Neural cell (in vitro differentiated cells): ENCODE measurements at regions not wholly inside any gene's neighbourhood (a gene's known extent, or its start where the extent isn't known, plus 50 kb on each side); places are given as distances from the start of the nearest gene placed in this dataset.

Source experiments
- MXI1 ChIP-seq: fragments of 450-650 bp; conservative IDR thresholded peaks from 2 replicates; pipeline ENCODE4 v1.6.1; 2014; ENCODE audit warnings: antibody characterized with exemption, mild to moderate bottlenecking; ENCODE audit not compliant: poor library complexity, severe bottlenecking
- POLR2AphosphoS5 ChIP-seq: IDR thresholded peaks from 2 replicates; pipeline ENCODE4 v1.6.1; 2012
- TF ChIP-seq, protein P1 (sequence below): fragments of 450-650 bp; IDR thresholded peaks from 2 replicates; pipeline ENCODE4 v1.5.1; 2014; ENCODE audit warnings: antibody characterized with exemption, mild to moderate bottlenecking, moderate library complexity; ENCODE audit not compliant: poor library complexity, severe bottlenecking

DNA sequence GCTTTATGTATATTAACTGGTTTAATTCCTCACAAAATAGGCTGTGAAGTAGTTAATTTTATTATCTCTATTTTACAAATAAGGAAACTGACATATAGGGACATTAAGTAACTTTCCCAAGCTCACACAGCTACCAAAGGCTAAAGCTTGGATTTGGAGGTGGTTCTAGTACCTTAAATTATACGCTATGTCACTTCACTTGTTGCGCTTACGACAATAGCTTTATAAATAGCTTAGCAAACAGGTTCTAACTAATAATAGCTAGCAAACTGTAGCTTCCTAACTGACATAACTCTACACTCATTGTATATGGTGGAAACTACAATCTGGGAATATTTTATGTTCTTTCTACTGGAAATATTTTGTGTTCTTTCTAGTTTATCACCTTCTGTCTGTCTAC is 666.4 kb upstream of the CPEB2 start:
- TF ChIP-seq MXI1: no peak
- TF ChIP-seq, protein P1, sequence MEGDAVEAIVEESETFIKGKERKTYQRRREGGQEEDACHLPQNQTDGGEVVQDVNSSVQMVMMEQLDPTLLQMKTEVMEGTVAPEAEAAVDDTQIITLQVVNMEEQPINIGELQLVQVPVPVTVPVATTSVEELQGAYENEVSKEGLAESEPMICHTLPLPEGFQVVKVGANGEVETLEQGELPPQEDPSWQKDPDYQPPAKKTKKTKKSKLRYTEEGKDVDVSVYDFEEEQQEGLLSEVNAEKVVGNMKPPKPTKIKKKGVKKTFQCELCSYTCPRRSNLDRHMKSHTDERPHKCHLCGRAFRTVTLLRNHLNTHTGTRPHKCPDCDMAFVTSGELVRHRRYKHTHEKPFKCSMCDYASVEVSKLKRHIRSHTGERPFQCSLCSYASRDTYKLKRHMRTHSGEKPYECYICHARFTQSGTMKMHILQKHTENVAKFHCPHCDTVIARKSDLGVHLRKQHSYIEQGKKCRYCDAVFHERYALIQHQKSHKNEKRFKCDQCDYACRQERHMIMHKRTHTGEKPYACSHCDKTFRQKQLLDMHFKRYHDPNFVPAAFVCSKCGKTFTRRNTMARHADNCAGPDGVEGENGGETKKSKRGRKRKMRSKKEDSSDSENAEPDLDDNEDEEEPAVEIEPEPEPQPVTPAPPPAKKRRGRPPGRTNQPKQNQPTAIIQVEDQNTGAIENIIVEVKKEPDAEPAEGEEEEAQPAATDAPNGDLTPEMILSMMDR: no peak
- TF ChIP-seq POLR2AphosphoS5: no peak
